HG02610 (cell line): ENCODE measurements at regions not wholly inside any gene's neighbourhood (a gene's known extent, or its start where the extent isn't known, plus 50 kb on each side); places are given as distances from the start of the nearest gene placed in this dataset.
"Not testable (repeated sequence)": the region's sequence is repeated elsewhere in the genome, so short reads cannot be mapped to it uniquely, and the experiment has no call there.

Experiments used
- ATAC-seq: cut with Tn5 transposase; IDR thresholded peaks from one replicate; pipeline ENCODE4 v1.9.1; 2021; ENCODE audit warnings: mild to moderate bottlenecking, moderate library complexity; ENCODE audit not compliant: unreplicated experiment

DNA sequence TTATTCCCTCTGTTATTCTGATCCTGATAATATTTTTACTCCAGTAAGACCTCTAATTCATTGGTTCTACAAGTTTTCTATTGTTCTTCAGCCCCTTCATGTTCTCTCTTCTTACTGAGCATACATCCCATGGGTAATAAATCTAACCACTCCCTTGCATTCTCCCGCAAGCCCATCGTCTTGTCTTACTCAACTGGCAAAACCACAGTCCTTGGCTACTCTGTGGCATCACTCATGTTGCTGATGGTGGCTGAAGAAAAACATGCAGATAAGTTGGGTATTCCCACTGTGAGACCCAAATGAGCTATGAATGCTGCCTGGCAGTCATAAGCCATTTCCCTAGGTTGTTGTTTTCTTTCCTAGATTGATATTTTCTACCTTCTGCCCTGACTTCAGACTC is 402.2 kb upstream of the AADAT start:
- ATAC-seq = no peak

DNA sequence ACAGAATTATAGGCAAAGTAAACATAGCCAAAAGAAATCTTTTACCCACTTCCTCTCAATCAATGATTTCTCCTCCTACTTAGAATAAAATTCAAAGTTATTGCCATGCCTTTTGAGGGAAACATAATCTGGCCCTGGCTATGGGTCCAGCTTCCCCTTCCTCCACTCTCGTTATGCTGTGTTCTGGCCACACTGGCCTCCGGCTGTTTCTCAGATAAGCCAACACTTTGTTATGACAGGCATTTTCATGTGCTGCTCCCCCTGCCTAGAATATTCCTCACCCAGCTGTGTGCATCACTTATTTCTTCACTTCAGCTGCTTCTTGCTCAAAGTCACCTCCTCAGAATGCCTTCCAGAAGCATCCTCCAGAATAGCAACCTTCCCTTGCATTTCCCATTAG is 386.6 kb upstream of the AADAT start:
- ATAC-seq = no peak

DNA sequence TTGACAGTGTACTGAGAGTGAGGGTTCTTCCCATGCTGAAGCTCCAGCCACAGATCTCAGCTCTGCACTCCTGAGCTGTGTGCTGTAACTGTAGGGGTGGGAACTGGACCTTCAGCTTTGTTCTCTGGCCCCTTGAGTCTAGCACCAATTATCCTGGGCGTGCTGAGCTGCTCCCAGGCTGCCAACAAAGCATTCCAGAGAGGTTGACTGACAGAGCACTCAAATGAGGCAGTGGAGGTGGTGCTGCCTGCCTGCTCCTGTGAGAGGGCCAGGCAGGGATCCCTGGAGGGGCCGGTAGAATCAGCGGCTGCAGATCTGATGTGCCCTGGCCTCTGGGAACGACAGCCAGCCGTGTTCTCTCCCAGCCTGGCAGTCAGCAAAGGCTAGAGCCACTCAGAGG is 375.7 kb upstream of the AADAT start:
- ATAC-seq = no peak

DNA sequence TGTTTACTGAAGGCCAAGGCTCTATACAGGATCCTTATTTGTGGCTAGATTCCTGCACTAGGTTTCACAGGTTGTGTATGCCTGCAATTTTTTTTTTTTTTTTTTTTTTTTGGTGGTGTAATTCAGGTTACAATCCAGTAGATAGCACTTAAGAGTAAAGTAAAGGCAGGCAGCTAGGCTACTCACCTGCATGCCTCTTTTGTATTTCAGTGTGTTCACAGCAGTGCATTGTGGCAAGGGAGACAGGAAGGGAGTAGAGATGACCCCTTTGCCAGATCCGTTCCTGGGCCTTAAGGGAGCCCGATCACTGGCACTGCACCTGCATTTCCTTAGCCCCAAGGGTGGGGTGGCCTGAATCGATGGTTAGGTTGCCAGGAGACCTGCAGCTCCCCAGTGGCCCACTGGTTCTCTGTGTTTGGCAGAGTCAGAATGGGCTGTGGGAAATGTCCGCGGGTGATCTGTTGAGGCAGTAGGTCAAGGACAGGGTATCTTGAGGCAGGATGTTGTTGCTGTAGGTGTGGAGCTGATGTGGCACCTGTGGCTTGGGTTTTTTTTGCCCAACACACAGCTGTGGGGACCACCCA is 374.9 kb upstream of the AADAT start:
- ATAC-seq = no peak

DNA sequence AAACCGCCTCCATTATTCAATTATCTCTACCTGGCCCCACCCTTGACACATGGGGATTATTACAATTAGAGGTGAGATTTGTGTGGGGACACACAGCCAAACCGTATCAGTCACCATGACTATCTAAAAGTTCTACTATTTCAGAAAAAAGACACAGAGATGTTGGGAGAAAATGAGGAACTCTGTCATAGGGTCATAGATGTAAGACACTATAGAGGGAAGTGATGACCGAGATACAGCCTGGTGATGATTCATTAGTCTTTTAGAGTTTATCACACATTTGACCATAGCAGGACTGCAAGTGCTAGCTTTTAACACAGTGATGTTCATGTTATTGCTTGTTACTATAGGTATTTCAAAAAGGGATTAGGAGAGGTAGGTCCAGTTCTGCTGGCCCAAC is 357.0 kb upstream of the AADAT start:
- ATAC-seq = no peak

DNA sequence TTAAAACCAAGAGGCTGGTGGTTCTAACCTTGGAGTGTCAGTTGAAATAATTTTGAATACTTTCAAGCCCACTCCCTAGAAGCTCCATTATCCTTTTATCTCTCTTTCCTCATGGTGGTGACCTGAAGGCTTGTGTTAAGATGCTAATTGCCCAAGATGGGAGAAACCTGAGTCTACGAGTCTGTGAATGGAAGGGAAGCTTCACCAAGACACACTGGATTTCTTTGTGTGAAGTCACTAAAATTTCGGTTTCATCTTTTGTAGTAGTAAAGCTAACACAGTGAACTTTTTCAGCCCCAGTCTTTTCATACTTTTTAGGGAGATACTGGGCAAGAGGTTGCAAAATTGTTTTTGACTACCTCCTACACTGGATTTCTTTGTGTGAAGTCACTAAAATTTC is 351.4 kb upstream of the AADAT start:
- ATAC-seq = not testable (repeated sequence)

DNA sequence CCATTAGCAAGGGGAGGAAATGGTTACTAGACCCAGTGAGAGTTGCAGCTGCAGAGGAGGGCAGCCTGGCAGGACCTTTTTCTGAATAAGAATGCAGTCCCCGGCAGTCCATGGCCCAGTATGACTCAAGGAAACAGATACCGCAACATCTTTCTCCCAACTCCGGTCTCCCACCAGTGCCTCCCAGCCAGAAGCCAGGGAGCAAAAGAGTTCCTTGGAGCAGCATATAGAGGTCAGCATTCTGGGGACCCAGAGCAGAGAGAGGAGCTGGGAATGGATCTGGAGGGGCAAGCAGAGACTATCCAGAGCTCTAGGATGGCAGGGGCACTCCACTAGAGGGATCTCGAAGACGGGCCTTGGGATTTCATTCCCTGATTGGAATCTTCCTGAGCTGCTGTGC is 339.2 kb upstream of the AADAT start:
- ATAC-seq = no peak

DNA sequence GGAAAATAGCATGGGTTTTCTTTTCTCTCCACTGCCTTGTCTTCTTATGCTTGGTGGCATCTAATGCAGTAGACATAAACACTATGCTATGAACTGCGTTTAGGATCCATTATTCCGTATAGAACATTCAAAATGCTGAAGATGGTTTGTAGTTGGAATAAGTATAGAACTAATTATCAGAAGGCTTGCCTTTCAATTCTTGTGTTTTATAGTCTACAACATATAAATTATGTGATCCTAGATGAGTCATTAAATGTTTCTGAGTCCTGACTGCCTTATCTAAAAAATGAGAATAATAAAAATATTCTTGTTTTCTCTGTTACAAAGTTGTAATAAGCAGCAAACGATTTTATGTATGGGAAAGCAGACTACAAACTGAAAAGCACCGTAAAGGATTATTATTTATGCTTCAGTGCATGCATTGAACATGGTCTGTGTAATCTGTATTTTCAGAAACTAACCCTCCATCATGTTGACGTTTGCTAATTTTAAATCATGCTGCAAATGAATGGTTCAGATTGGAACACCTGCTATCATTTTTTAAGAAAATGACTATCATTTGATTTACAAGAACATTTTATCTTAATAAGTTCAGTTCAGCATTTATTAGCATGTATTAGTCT is 335.9 kb upstream of the AADAT start:
- no peak for ATAC-seq

DNA sequence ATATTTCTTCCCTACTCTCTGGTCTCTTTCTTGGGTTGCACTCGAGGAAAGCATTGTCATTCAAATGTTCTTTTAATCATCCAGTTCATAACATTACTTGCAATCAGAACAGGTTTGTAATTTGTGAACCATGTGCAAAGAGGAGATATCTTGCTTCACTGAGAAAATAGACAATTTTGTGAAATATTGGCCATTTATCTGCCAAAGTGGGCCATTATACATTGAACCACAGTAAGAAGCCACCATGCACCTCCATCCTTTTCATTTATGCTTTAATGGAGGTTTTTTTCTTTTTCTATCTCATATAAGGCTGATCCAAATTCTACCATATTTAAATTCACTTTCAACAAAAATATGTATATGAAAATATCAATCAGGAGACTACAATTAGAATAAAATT is 335.3 kb upstream of the AADAT start:
- no peak for ATAC-seq

DNA sequence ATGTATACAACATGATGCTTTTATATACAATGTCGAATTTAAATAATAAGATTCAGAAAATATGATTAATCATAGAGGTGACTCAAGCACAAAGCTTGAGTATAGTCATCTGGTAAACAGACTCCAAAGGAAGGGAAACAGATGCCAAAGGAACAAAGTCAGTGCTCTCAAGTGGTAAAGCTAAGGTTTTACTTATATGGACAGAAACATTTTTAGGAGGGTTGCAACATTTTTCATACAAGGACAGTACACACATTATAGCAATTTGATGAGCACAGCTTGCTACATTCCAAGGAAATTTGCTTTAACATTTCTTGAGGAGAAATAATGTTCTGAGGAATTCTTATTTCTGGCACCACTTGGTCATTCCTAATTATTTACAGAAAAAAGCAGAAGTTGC is 333.4 kb upstream of the AADAT start:
- no peak for ATAC-seq

DNA sequence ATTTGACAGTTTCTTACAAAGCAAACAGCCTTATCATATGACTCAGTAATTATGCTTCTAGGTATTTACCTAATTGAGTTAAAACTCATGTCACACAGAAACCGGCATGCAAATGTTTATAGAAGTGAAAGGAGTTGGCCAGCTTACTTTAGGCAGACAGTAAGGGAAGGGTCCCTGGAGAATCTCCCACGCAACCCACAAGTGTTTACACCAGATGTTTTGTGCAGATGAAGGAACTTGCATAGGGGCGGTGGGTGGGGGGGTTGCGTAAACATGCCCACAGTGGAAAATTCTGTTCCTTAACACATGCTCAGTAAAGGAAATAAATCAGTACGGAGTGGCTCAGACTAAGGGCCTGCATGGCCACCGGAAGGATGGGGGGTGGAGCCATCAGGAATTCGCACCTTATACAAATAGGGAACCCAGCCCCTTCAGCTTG is 330.5 kb upstream of the AADAT start:
- peak; percentile 75 for ATAC-seq

DNA sequence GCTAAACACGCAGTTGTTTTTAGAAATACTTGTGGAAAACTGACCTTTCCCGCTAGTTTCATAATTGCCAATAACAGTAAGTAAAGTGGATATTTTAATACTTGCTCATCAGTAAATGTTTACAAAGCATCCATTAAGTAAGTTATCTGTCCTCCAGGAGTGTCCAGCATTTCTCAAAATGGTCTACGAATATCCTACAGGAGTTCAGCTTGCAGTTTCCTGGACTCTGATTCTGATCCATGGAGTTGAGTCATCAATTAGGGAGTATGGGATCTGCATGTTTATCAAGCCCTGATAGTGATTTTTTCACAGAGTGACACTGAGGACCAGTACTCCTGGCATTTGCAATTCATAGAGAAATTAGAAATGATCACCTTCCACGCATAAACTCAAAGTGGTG is 325.2 kb upstream of the AADAT start:
- ATAC-seq = no peak

DNA sequence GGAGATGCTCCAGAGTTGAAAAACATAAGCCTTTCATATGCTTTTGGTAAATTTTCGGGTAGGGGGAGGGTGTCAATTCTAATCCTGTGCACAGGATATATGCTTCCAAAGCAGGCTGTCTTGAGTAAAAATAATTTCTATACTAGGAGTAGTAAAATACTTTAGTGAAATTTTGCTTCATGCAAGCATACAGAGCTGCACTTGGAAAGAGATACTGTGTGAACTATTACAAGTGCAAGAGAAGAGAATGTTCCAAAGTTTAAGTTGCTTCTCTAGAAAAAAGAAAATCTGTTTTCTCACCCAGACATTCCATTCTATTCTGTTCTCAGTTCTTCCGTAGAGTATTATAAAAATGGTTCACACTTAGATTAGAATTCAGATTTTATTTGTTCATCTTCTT is 324.6 kb upstream of the AADAT start:
- no peak for ATAC-seq

DNA sequence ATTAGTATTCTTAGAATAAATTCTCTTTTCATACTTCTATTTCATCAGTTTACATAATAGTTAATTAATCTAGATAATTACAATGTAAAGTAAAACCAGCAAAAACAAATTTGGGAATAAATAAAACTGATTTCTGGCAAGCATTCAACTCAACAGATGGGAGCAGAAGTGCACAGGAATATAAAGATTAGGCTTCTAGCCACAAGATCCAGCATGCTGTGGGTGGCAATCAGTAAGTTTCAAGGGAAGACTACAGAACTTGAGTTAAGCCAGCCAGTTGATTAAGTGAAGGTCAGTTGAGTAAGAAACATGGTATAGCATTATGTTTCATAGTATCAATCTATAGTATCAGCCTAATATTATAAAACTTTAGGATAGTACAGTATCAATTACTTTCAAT is 324.2 kb upstream of the AADAT start:
- ATAC-seq = no peak

DNA sequence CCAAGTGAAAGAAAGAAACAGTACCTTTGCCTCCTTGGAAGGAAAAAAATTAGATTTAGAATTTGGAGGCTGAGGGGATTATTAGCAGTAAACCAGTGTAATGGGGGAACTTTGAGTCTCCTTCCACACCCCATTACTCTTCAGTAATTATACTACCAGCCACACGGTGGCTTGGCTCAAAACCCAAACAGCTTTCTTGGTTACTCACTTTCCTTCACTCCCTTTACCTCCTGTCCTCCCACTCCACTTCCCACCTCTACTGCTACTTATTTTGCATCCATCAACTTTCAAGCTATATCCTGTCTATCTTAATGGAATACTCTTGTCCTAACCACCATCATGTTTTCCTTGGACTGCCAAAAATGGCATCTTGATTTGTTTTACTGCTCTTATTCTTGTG is 310.6 kb upstream of the AADAT start:
- ATAC-seq = no peak

DNA sequence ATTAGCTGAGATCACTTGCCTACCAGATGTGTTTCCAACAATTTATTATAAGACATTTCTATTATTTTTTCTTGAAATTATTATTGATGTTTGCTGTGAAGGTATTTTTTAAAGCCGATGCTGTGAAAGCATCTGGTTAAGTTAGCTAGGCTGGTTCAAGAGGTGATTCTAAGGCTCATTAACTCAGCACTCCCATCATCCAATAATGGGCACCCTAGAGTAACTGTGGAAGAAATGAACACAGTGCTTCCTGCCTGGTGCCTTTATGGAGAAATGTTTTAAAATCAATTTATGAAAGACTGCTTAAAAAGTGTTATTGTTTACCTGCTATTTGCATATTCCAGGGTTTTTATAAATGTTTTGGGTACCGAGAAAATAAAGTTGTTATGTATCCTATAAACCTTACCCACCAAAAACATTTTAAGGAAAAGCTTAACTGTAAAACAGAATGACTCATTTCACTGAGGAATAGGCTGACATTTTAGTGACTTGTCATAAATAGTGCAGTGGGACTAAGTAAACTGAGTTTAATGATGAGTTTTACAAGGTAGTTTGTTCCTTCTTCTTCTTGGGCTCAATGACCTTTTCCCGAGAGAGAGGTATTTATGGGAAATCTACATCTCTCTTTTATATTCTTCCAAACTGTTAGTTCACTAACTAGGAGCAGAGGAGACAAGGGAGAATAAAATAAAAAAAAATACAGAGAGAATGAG is 310.0 kb upstream of the AADAT start:
- no peak for ATAC-seq

DNA sequence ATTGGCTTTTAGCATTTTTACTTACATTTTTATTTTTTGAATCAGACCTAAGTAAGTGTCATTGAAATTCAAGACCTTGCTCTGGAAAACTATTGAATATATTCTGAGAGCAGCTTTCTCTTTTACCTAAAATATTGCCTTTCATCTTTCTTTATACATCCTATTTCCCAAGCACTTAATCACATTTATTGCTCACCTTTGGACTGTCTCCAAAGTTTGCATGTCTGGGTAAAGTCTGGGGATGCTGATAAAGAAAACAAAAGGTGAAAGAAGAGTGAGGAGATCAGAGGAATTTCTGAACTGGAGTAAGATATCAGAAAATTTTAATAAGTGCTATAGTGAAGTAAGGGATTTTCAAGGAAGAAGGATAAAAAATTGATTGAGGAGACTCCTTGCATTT is 308.5 kb upstream of the AADAT start:
- ATAC-seq = no peak

DNA sequence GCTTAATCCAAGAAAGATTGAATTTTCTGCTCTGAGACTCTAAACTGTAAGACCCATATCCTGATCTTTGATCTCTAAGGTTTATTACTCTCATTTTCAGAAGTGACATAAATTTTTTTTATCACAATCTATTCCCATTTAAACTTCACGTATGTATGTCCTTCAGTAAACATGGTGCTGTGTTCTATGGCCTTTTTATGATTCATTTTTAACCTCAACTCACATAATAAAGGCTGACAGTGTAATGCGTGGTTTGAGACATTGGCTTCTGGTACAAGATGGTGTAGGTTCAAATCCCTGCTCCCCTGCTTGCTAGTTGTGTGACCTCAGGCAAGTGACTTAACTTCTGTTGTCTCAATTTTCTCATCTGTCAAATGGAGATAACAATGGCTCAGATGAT is 306.0 kb upstream of the AADAT start:
- ATAC-seq = no peak

DNA sequence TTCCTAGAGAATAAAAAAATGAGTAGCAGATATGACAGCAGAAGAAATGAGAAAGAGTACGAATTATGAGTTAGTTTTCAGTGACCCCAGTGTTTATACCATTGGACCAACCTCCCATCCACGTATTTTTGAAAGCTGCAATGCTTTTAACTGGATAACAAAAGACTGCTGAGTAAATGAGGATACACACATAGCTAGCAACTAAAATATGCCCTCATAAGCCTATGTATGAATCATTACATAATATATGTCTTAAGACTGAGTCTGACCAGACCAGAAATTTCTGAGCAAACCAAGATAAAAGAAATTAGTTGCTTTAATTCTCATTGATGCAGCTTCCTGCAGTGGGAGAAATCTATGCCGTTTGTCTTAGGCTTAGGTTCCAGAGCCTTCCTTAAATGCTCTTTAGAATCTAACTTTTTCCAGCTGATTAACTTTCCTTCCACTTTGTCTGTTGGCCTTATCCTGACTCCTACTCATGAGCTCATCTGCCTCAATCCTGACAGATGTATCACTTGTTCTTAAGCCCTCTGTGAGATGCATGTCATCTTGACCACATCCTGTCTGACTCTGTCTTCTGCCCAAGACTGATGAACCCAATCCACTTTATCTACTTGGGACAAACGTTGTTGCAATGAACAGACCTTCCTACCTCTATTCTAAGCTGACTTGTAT is 301.4 kb upstream of the AADAT start:
- no peak for ATAC-seq

DNA sequence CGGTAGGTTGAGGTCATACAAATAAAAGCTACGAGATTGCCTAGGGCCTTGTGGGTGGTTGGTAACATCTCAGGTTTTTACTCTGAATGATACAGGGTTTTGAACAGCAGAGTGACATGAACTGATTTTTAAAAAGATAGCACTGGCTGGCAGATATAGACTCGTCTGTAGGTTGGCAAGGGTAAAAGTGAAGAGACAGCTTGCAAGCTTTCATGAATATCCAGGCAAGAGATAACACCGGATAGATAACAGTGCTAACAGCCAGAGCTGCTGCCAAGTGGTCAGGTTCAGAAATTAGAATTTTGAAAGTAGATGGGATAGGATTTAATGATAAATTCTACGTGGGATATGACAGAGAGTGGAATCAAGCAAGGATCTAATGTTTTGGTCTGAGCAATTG is 299.7 kb upstream of the AADAT start:
- no peak for ATAC-seq

DNA sequence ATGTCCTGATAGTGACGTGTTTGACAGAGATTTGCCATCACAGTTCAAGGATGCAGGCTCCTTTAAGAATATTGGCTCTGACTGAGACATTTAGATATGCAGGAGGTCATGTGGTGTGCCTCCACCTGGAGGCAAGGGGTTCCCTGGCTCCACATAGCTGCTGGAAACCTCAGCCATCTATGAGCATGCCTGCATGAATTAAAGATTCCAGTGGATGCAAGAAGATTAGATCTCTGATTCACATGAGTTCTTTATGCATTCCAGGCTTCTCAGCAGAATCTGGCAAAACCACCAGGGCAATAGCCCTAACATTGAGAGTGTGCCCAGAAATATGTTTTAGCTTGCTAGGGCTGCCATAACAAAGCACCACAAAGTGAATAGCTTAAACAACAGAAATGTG is 298.5 kb upstream of the AADAT start:
- no peak for ATAC-seq

DNA sequence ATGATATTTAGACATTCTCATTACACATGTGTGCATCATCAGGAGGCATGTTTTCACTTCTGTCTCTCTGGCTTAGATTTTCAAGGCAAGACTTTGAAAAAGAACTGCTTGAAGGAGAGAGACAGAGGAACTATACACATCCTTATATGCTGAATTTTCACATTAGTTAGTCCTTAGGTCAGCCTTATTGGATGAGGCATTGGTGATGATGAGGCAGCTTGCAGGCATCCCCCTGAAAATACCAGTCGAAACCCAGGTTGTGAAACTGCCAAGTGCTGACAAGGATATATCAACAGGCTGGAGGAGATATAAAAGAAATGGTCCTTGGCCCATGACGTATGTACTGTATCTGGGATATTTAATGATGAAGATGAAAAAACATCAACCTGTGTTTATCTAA is 297.2 kb upstream of the AADAT start:
- no peak for ATAC-seq
